Lung (tissue), 11 donors: ENCODE measurements at regions not wholly inside any gene's neighbourhood (a gene's known extent, or its start where the extent isn't known, plus 50 kb on each side); places are given as distances from the start of the nearest gene placed in this dataset.
A peak's percentile ranks its signal among the peaks of the same experiment; 100 is the strongest.
"Not testable (repeated sequence)": the region's sequence is repeated elsewhere in the genome, so short reads cannot be mapped to it uniquely, and the experiment has no call there.

Experiments used
- ATAC-seq: fragments of 200-7000 bp; cut with Tn5 transposase; one replicate; pipeline ENCODE4 v1.9.1; 2020; ENCODE audit warnings: moderate number of reproducible peaks; ENCODE audit not compliant: insufficient read depth, low FRiP score
- DNase-seq, 3 donors: peaks; one replicate each; pipeline ENCODE4 v3.0.0-alpha.2; 2013 to 2017
- H3K27ac ChIP-seq, 2 donors: one replicate each; pipeline ENCODE4 v1.5.1; 2013; ENCODE audit warnings: mild to moderate bottlenecking in 2 of 2, moderate library complexity in 2 of 2, control low read depth in 1 of 2, inconsistent platforms in 1 of 2, low read depth in 1 of 2, low read length in 1 of 2
- H3K27me3 ChIP-seq, 3 donors: one replicate each; pipeline ENCODE4 v1.5.1; 2013; ENCODE audit warnings: low read length in 2 of 3; ENCODE audit not compliant: control insufficient read depth in 3 of 3, insufficient read depth in 3 of 3
- H3K36me3 ChIP-seq, 4 donors: one replicate each; pipeline ENCODE4 v1.5.1; 2013; ENCODE audit warnings: low read length in 4 of 4, mild to moderate bottlenecking in 1 of 4, moderate library complexity in 1 of 4; ENCODE audit not compliant: control insufficient read depth in 4 of 4, insufficient read depth in 4 of 4
- H3K4me1 ChIP-seq, 5 donors: one replicate each; pipeline ENCODE4 v1.5.1; 2013; ENCODE audit warnings: low read length in 5 of 5, mild to moderate bottlenecking in 2 of 5, moderate library complexity in 1 of 5; ENCODE audit not compliant: control insufficient read depth in 5 of 5, insufficient read depth in 5 of 5
- H3K4me3 ChIP-seq: one replicate; pipeline ENCODE4 v1.5.1; 2013; ENCODE audit warnings: mild to moderate bottlenecking, control low read depth, moderate library complexity
- H3K9ac ChIP-seq, 2 donors: one replicate each; pipeline ENCODE4 v1.5.1; 2013; ENCODE audit warnings: low read length in 2 of 2, control low read depth in 1 of 2; ENCODE audit not compliant: insufficient read depth in 1 of 2
- H3K9me3 ChIP-seq, 4 donors: one replicate each; pipeline ENCODE4 v1.5.1; 2013; ENCODE audit warnings: low read length in 3 of 4, mild to moderate bottlenecking in 1 of 4, moderate library complexity in 1 of 4; ENCODE audit not compliant: control insufficient read depth in 4 of 4, insufficient read depth in 3 of 4
- WGBS, 2 donors: extraction: QIAGEN DNeasy Blood & Tissue Kit; methylation state at CpG; one replicate each; pipeline ENCODE4 v1.1.7; 2013; 5-methylcytosine and 5-hydroxymethylcytosine counted together
- TF ChIP-seq, protein P1 (sequence below): IDR thresholded peaks from 2 replicates; pipeline ENCODE4 v1.5.1; 2012; ENCODE audit warnings: mild to moderate bottlenecking; ENCODE audit errors: control extremely low read depth, extremely low read depth
- donor health status: control.
- donor health status: control.
- donor health status: Bipolar disorder and iron deficiency.
- donor health status: healthy.
- donor health status: DM: yes; HTN: yes; CAD: no.

DNA sequence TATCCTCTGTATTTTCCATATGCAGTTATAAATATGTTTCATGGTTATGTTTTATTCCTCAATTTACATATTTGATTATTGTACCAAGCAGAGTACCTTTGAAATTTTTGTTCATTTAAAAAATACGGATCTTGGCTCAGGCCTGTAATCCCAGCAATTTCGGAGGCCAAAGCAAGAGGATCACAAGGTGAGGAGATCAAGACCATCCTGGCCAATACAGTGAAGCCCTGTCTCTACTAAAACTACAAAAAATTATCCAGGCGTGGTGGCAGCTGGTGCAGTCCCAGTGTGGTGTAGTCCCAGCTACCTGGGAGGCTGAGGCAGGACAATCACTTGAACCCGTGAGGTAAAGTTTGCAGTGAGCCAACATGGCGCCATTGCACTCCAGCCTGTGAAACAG, 251.2 kb upstream of the TPTE start:
- not testable (repeated sequence) for H3K36me3 ChIP-seq, H3K4me3 ChIP-seq, H3K27me3 ChIP-seq, H3K9me3 ChIP-seq, ATAC-seq, H3K9ac ChIP-seq, H3K4me1 ChIP-seq, H3K27ac ChIP-seq
- 55 to 59% methylated on average over 5 of the region's 5 CpGs for WGBS, 2 donors
- peak in 1 of 3 donors; percentile 31 for DNase-seq

DNA sequence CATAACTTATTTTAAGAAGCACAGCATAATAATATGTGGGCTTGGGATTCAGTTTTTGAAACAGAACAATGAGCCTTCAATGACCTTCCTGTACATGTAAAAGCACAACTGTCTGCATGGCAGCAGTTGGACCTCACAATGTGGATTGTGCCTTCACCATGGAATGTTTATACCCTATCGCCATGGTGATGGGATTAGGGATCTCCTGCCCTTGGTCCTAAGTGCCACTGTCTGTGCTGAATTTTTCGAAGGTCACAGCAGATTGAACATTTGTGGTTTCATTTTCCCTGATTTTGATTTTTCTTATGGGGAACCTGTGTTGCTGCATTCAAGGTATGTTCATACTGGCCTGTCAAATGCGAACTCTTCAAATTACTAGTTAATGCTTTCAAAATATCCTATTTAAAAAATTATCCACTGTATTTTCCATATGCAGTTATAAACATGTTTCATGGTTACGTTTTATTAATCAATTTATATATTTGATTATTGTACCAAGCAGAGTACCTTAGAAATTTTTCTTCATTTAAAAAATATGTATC, 249.6 kb upstream of the TPTE start:
- not testable (repeated sequence) for DNase-seq, H3K36me3 ChIP-seq, H3K27me3 ChIP-seq, H3K9ac ChIP-seq, H3K4me1 ChIP-seq, H3K27ac ChIP-seq, H3K9me3 ChIP-seq, H3K4me3 ChIP-seq, ATAC-seq
- 61 to 64% methylated on average over 4 of the region's 4 CpGs for WGBS, 2 donors

DNA sequence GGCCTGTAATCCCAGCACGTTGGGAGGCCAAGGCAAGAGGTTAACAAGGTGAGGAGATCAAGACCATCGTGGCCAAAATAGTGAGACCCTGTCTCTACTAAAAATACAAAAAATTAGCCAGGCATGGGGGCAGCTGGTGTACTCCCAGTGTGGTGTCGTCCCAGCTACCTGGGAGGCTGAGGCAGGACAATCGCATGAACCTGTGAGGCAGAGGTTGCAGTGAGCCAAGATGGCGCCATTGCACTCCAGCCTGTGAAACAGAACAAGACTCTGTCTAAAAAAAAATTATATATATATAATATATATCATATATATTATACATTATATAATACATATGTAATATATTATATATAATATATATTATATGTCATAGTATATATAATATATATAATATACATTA, 249.2 kb upstream of the TPTE start:
- WGBS, 2 donors: 59 to 66% methylated on average over 5 of the region's 5 CpGs
- Histone ChIP-seq H3K9me3 (peaks cover 0 to 8% (median 4%) of the 10 kb centered on the region in 4 donors), H3K4me1 (no peaks in the 10 kb centered on the region), H3K36me3 (no peaks in the 10 kb centered on the region), H3K27ac (no peak overlapping the region), H3K27me3 (no peaks in the 10 kb centered on the region), H3K4me3 (no peak overlapping the region), H3K9ac (no peak overlapping the region)
- TF ChIP-seq, protein P1, sequence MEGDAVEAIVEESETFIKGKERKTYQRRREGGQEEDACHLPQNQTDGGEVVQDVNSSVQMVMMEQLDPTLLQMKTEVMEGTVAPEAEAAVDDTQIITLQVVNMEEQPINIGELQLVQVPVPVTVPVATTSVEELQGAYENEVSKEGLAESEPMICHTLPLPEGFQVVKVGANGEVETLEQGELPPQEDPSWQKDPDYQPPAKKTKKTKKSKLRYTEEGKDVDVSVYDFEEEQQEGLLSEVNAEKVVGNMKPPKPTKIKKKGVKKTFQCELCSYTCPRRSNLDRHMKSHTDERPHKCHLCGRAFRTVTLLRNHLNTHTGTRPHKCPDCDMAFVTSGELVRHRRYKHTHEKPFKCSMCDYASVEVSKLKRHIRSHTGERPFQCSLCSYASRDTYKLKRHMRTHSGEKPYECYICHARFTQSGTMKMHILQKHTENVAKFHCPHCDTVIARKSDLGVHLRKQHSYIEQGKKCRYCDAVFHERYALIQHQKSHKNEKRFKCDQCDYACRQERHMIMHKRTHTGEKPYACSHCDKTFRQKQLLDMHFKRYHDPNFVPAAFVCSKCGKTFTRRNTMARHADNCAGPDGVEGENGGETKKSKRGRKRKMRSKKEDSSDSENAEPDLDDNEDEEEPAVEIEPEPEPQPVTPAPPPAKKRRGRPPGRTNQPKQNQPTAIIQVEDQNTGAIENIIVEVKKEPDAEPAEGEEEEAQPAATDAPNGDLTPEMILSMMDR: no peak
- DNase-seq (peak in 1 of 3 donors; percentile 11), ATAC-seq (no peak)

DNA sequence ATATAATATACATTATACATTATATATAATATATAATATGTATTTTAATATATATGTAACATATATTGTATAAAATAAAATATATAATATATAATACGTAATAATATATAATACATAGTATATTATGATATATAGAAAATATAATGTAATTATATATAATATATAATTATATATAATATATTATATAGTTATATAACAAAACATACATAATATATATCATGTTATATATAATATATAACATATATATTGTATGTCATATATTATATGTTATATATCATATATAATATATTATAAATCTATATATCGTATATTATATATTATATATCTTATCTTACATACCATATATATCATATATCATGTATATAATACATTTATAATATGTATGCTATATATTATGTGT, 248.2 kb upstream of the TPTE start:
- no peak for DNase-seq
- TF ChIP-seq, protein P1: no peak
- H3K4me1 ChIP-seq: no peaks in the 10 kb centered on the region
- H3K9ac ChIP-seq: no peak overlapping the region
- no peak overlapping the region for H3K4me3 ChIP-seq
- ATAC-seq: no peak
- peaks cover 0 to 8% (median 4%) of the 10 kb centered on the region in 4 donors for H3K9me3 ChIP-seq
- no peaks in the 10 kb centered on the region for H3K36me3 ChIP-seq
- H3K27ac ChIP-seq: no peak overlapping the region
- no peaks in the 10 kb centered on the region for H3K27me3 ChIP-seq
- WGBS, 2 donors: 53 to 66% methylated on average over 2 of the region's 2 CpGs

DNA sequence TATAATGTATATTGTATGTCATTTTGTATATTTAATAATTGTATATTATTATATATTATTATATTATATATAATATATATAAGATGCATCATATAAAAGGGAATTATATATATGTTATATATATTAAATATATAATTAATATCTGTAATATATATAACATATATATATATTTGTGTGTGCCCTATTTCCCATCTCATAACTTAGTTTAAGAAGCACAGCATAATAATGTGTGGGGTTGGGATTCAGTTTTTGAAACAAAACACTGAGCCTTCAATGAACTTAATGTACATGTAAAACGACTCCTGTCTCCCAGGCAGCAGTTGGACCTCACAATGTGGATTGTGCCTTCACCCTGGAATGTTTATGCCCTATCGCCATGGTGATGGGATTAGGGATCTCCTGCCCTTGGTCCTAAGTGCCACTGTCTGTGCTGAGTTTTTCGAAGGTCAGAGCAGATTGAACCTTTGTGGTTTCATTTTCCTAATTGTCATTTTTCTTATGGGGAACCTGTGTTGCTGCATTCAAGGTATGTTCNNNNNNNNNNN, 247.5 kb upstream of the TPTE start:
- H3K27ac ChIP-seq, H3K4me1 ChIP-seq, ATAC-seq, H3K36me3 ChIP-seq, DNase-seq, H3K4me3 ChIP-seq, H3K9me3 ChIP-seq, H3K9ac ChIP-seq, H3K27me3 ChIP-seq: not testable (repeated sequence)
- 70 to 71% methylated on average over 3 of the region's 3 CpGs for WGBS, 2 donors
